WTC11 (cell line): ENCODE measurements at regions not wholly inside any gene's neighbourhood (a gene's known extent, or its start where the extent isn't known, plus 50 kb on each side); places are given as distances from the start of the nearest gene placed in this dataset.

Experiments used
- ETV6 ChIP-seq: sonication (generic); formaldehyde crosslinking; IDR thresholded peaks from 2 replicates; pipeline ENCODE4 v1.8.1; 2022; ENCODE audit warnings: mild to moderate bottlenecking, missing genetic modification reagents
- NFE2L1 ChIP-seq: sonication (generic); formaldehyde crosslinking; IDR thresholded peaks from 2 replicates; pipeline ENCODE4 v1.8.1; 2023; ENCODE audit warnings: missing genetic modification reagents
- ZNF317 ChIP-seq: sonication (generic); formaldehyde crosslinking; IDR thresholded peaks from 2 replicates; pipeline ENCODE4 v1.8.1; 2023; ENCODE audit warnings: low read depth, mild to moderate bottlenecking, moderate library complexity, missing genetic modification reagents, borderline replicate concordance
- ZNF396 ChIP-seq: fragments of 250-450 bp; sonication (Bioruptor Pico); IDR thresholded peaks from 2 replicates; pipeline ENCODE4 v1.8.0; 2021; ENCODE audit warnings: mild to moderate bottlenecking, moderate library complexity, borderline replicate concordance
- TF ChIP-seq, protein P1 (sequence below): sonication (generic); formaldehyde crosslinking; IDR thresholded peaks from 2 replicates; pipeline ENCODE4 v1.8.1; 2022; ENCODE audit warnings: low read depth, missing genetic modification reagents, borderline replicate concordance
- TF ChIP-seq, protein P2 (sequence below): fragments of 200-600 bp; IDR thresholded peaks from 2 replicates; pipeline ENCODE4 v1.8.0; 2022; ENCODE audit warnings: antibody characterized with exemption
- TF ChIP-seq, protein P3 (sequence below): sonication (generic); formaldehyde crosslinking; IDR thresholded peaks from 2 replicates; pipeline ENCODE4 v1.8.1; 2023; ENCODE audit warnings: mild to moderate bottlenecking, missing genetic modification reagents

DNA sequence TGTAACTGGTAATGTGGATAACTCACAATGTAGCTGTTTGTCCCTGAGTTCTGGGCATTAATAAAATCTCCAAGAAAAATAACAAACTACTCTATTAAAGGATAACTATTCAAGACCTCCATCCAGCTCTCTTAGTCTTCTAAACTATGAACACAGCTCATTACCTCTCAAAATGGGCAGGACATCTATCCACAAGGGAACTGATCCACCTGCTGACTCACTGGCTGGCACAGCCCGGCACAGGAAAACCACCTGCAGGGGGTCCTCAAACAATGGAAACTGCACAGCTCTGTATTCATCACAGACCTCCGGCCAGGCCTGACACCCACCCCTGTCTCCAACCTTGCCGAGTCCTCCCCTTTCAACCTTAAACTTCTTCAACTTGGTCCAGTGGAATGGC lies 255.4 kb downstream of the TJP1 start:
- TF ChIP-seq NFE2L1 = no peak
- TF ChIP-seq ETV6 (CRISPR knock-in tag) = no peak
- TF ChIP-seq ZNF317 (CRISPR knock-in tag) = no peak
- no peak for TF ChIP-seq ZNF396 (CRISPR knock-in tag)
- TF ChIP-seq, protein P1, sequence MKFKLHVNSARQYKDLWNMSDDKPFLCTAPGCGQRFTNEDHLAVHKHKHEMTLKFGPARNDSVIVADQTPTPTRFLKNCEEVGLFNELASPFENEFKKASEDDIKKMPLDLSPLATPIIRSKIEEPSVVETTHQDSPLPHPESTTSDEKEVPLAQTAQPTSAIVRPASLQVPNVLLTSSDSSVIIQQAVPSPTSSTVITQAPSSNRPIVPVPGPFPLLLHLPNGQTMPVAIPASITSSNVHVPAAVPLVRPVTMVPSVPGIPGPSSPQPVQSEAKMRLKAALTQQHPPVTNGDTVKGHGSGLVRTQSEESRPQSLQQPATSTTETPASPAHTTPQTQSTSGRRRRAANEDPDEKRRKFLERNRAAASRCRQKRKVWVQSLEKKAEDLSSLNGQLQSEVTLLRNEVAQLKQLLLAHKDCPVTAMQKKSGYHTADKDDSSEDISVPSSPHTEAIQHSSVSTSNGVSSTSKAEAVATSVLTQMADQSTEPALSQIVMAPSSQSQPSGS (CRISPR knock-in tag) = no peak
- TF ChIP-seq, protein P2, sequence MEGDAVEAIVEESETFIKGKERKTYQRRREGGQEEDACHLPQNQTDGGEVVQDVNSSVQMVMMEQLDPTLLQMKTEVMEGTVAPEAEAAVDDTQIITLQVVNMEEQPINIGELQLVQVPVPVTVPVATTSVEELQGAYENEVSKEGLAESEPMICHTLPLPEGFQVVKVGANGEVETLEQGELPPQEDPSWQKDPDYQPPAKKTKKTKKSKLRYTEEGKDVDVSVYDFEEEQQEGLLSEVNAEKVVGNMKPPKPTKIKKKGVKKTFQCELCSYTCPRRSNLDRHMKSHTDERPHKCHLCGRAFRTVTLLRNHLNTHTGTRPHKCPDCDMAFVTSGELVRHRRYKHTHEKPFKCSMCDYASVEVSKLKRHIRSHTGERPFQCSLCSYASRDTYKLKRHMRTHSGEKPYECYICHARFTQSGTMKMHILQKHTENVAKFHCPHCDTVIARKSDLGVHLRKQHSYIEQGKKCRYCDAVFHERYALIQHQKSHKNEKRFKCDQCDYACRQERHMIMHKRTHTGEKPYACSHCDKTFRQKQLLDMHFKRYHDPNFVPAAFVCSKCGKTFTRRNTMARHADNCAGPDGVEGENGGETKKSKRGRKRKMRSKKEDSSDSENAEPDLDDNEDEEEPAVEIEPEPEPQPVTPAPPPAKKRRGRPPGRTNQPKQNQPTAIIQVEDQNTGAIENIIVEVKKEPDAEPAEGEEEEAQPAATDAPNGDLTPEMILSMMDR = no peak
- TF ChIP-seq, protein P3, sequence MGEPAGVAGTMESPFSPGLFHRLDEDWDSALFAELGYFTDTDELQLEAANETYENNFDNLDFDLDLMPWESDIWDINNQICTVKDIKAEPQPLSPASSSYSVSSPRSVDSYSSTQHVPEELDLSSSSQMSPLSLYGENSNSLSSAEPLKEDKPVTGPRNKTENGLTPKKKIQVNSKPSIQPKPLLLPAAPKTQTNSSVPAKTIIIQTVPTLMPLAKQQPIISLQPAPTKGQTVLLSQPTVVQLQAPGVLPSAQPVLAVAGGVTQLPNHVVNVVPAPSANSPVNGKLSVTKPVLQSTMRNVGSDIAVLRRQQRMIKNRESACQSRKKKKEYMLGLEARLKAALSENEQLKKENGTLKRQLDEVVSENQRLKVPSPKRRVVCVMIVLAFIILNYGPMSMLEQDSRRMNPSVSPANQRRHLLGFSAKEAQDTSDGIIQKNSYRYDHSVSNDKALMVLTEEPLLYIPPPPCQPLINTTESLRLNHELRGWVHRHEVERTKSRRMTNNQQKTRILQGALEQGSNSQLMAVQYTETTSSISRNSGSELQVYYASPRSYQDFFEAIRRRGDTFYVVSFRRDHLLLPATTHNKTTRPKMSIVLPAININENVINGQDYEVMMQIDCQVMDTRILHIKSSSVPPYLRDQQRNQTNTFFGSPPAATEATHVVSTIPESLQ = no peak
